Neural progenitor cell (in vitro differentiated cells): ENCODE measurements at regions not wholly inside any gene's neighbourhood (a gene's known extent, or its start where the extent isn't known, plus 50 kb on each side); places are given as distances from the start of the nearest gene placed in this dataset.

Experiments used
- DNase-seq: peaks from one replicate; pipeline ENCODE4 v3.0.0-alpha.2; 2016; ENCODE audit warnings: low spot score
- H2AFZ ChIP-seq: fragments of 200-600 bp; sonication (generic); replicated peaks from 2 replicates; pipeline ENCODE4 v1.6.1; 2016; ENCODE audit warnings: antibody characterized with exemption
- H3F3A ChIP-seq: fragments of 200-600 bp; sonication (generic); 2 replicates; pipeline ENCODE4 v1.6.1; 2016; ENCODE audit warnings: antibody characterized with exemption, low read depth
- H3K27ac ChIP-seq: fragments of 200-600 bp; sonication (generic); 2 replicates; pipeline ENCODE4 v1.5.1; 2016; ENCODE audit warnings: mild to moderate bottlenecking
- H3K27me3 ChIP-seq: fragments of 200-600 bp; sonication (generic); 2 replicates; pipeline ENCODE4 v1.6.1; 2016; ENCODE audit warnings: mild to moderate bottlenecking, moderate library complexity
- H3K36me3 ChIP-seq: fragments of 200-600 bp; sonication (generic); 2 replicates; pipeline ENCODE4 v1.5.1; 2016
- H3K4me1 ChIP-seq: fragments of 200-600 bp; sonication (generic); 2 replicates; pipeline ENCODE4 v1.6.1; 2016; ENCODE audit warnings: mixed run types
- H3K4me2 ChIP-seq: fragments of 200-600 bp; sonication (generic); 2 replicates; pipeline ENCODE4 v1.6.1; 2016
- H3K4me3 ChIP-seq: fragments of 200-600 bp; sonication (generic); 2 replicates; pipeline ENCODE4 v1.5.1; 2016
- H3K79me2 ChIP-seq: fragments of 200-600 bp; sonication (generic); 2 replicates; pipeline ENCODE4 v1.6.1; 2016; ENCODE audit warnings: low read depth
- H3K9ac ChIP-seq: fragments of 200-600 bp; sonication (generic); 2 replicates; pipeline ENCODE4 v1.6.1; 2016
- H3K9me3 ChIP-seq: fragments of 200-600 bp; sonication (generic); 2 replicates; pipeline ENCODE4 v1.5.1; 2016; ENCODE audit warnings: low read depth
- H4K20me1 ChIP-seq: fragments of 200-600 bp; sonication (generic); 2 replicates; pipeline ENCODE4 v1.6.1; 2016; ENCODE audit warnings: low read depth
- H3K27ac Mint-ChIP-seq: 3 replicates; pipeline ENCODE4 v1.8.0; 2021; ENCODE audit warnings: mixed read lengths
- H3K27me3 Mint-ChIP-seq: 2 replicates; pipeline ENCODE4 v1.8.0; 2022; ENCODE audit warnings: low read depth, mild to moderate bottlenecking, inconsistent platforms, moderate library complexity, mixed read lengths; ENCODE audit not compliant: insufficient read depth
- H3K36me3 Mint-ChIP-seq: 3 replicates; pipeline ENCODE4 v1.8.0; 2021; ENCODE audit warnings: mixed read lengths
- H3K4me1 Mint-ChIP-seq: 3 replicates; pipeline ENCODE4 v1.8.0; 2021; ENCODE audit warnings: mixed read lengths
- H3K4me3 Mint-ChIP-seq: 3 replicates; pipeline ENCODE4 v1.8.0; 2021; ENCODE audit warnings: mild to moderate bottlenecking, moderate library complexity, mixed read lengths
- H3K9me3 Mint-ChIP-seq: 3 replicates; pipeline ENCODE4 v1.8.0; 2020; ENCODE audit warnings: mixed read lengths
- EZH2 ChIP-seq: fragments of 200-600 bp; sonication (generic); IDR thresholded peaks from 2 replicates; pipeline ENCODE4 v1.6.1; 2017; ENCODE audit warnings: antibody characterized with exemption, mild to moderate bottlenecking, moderate library complexity
- EZH2phosphoT487 ChIP-seq: fragments of 200-600 bp; sonication (generic); IDR thresholded peaks from 2 replicates; pipeline ENCODE4 v1.6.1; 2017; ENCODE audit warnings: antibody characterized with exemption
- TF ChIP-seq, protein P1 (sequence below): fragments of 200-600 bp; sonication (generic); IDR thresholded peaks from 2 replicates; pipeline ENCODE4 v1.5.1; 2017; ENCODE audit warnings: antibody characterized with exemption, mild to moderate bottlenecking

DNA sequence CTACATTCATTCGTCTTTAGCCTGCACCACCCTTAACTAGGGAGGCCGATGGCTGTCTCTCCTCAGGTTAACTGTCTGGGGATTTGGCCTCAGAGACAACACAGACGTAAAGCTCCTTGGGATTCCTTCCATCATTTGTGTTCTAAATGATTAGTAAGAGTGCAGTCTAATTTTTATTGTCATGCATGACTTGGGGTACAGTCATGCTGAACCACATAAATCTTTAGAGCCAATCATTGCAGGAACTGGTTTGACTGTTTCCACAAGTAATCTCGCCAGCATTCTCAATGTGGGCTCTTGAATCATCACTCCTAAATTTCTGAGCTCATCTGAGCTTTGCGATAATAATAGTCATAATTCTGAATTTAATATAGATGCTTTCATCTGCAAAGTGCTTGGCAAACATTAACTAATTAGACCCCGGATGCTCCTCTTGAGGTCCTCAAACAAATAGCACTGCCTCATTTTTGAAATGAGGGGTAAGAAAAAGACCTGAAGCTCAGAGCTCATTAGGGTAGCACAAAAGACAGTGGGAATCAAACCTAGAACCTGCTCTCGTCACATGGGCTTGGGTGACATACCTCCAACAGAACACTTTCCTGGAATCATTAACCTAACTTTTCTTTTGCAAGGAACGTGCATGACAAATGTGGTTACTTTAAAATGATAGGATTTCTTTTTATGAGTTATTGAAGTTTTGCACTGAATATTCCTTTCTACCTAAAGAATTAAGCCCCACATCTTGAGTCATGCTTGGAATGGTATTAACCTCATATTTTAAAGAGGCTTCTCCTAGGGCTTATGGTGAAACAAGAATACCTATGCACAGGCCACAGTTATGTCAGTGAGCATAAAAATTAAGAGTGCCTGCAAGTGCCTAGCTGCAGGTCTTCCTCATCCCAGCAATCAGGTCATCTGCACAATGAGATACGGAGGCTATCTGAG, 118.9 kb upstream of the NRP1 start:
- Mint-ChIP-seq H3K4me1 (no peaks in the 10 kb centered on the region), H3K27me3 (no peaks in the 10 kb centered on the region), H3K36me3 (no peaks in the 10 kb centered on the region), H3K9me3 (peaks cover 3% of the 10 kb centered on the region), H3K4me3 (no peak overlapping the region), H3K27ac (no peak overlapping the region)
- Histone ChIP-seq H3K4me2 (no peak overlapping the region), H3K36me3 (no peaks in the 10 kb centered on the region), H3K27ac (no peak overlapping the region), H3K4me1 (no peaks in the 10 kb centered on the region), H3K9me3 (no peaks in the 10 kb centered on the region), H3K4me3 (no peak overlapping the region), H3F3A (no peaks in the 10 kb centered on the region), H3K9ac (no peak overlapping the region), H3K27me3 (no peaks in the 10 kb centered on the region), H3K79me2 (no peaks in the 10 kb centered on the region), H4K20me1 (no peaks in the 10 kb centered on the region), H2AFZ (peak overlapping the region; percentile 48)
- DNase-seq, result no peak
- TF ChIP-seq EZH2 (no peak), EZH2phosphoT487 (no peak)
- TF ChIP-seq, protein P1, sequence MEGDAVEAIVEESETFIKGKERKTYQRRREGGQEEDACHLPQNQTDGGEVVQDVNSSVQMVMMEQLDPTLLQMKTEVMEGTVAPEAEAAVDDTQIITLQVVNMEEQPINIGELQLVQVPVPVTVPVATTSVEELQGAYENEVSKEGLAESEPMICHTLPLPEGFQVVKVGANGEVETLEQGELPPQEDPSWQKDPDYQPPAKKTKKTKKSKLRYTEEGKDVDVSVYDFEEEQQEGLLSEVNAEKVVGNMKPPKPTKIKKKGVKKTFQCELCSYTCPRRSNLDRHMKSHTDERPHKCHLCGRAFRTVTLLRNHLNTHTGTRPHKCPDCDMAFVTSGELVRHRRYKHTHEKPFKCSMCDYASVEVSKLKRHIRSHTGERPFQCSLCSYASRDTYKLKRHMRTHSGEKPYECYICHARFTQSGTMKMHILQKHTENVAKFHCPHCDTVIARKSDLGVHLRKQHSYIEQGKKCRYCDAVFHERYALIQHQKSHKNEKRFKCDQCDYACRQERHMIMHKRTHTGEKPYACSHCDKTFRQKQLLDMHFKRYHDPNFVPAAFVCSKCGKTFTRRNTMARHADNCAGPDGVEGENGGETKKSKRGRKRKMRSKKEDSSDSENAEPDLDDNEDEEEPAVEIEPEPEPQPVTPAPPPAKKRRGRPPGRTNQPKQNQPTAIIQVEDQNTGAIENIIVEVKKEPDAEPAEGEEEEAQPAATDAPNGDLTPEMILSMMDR, result no peak

DNA sequence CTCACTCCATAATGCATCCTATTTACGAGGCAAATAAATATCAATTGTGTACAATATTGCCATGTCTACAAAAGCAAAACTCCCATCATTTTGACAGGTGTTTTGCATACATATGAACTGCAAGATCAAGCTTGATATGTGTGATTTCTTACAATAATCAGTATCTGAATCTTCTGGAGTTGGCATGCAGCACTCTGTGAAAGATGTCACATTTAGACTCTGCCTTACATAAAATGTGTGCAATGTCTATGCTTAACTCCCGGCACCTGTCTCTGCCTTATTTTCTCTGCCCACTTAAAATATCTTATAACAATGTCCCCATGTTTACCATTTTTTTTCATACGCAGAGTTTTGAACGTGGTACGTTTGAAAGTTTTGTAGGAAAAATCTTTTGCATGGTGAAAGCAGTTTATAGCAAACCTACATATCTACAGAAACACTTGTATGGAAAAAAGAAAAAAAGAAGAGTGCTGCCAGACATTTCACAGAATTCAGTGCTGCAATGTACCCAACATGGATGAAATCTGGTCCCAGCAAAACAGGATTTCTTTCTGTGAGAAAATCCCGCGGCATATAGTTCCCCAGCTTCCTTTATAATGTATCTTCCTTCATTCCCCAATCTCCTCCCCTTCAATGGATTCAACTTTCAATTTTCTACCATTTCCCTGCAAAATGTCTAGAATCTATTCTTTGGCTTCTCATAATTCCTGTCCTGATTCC, 114.1 kb upstream of the NRP1 start:
- H3K9me3 Mint-ChIP-seq, result peaks cover 3% of the 10 kb centered on the region
- no peak overlapping the region for H2AFZ ChIP-seq
- no peaks in the 10 kb centered on the region for H3K36me3 ChIP-seq
- TF ChIP-seq, protein P1, result no peak
- TF ChIP-seq EZH2, result no peak
- no peak for TF ChIP-seq EZH2phosphoT487
- H4K20me1 ChIP-seq, result no peaks in the 10 kb centered on the region
- H3K4me1 ChIP-seq, result no peaks in the 10 kb centered on the region
- no peaks in the 10 kb centered on the region for H3K9me3 ChIP-seq
- H3K4me3 ChIP-seq, result no peak overlapping the region
- H3K27ac Mint-ChIP-seq, result no peak overlapping the region
- no peaks in the 10 kb centered on the region for H3K4me1 Mint-ChIP-seq
- no peaks in the 10 kb centered on the region for H3K27me3 Mint-ChIP-seq
- H3K4me3 Mint-ChIP-seq, result no peak overlapping the region
- no peak for DNase-seq
- H3K27me3 ChIP-seq, result no peaks in the 10 kb centered on the region
- H3K36me3 Mint-ChIP-seq, result no peaks in the 10 kb centered on the region
- no peak overlapping the region for H3K27ac ChIP-seq
- no peak overlapping the region for H3K9ac ChIP-seq
- no peaks in the 10 kb centered on the region for H3K79me2 ChIP-seq
- H3F3A ChIP-seq, result no peaks in the 10 kb centered on the region
- no peak overlapping the region for H3K4me2 ChIP-seq

DNA sequence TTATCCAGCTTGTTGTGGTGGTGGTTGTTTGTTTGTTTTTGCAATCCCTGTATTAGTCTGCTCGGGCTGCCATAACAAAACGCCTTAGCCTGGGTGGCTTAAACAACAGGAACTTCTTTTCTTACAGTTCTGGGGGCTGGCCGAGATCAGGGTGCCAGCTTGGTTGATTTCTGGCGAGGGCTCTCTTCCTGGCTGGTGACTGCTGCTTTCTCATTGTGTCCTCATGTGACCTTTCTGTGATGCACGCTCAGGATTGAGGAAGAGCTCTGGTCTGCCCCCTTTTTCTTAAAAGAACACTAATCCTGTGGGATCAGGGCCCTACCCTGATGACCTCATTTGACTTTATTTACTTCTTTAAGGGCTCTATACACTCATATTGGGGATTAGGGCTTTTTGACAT, 107.1 kb upstream of the NRP1 start:
- DNase-seq, result no peak
- Histone ChIP-seq H3K4me2 (no peak overlapping the region), H3K79me2 (no peaks in the 10 kb centered on the region), H3K36me3 (no peaks in the 10 kb centered on the region), H3K27me3 (no peaks in the 10 kb centered on the region), H3K9ac (no peak overlapping the region), H3F3A (no peaks in the 10 kb centered on the region), H2AFZ (no peak overlapping the region), H3K4me3 (no peak overlapping the region), H3K4me1 (no peaks in the 10 kb centered on the region), H3K27ac (no peak overlapping the region), H3K9me3 (no peaks in the 10 kb centered on the region), H4K20me1 (no peaks in the 10 kb centered on the region)
- Mint-ChIP-seq H3K36me3 (no peaks in the 10 kb centered on the region), H3K4me3 (no peak overlapping the region), H3K27ac (no peak overlapping the region), H3K4me1 (no peaks in the 10 kb centered on the region), H3K27me3 (peaks cover 4% of the 10 kb centered on the region), H3K9me3 (no peaks in the 10 kb centered on the region)
- TF ChIP-seq EZH2, result no peak
